HEK293 (cell line): ENCODE measurements at regions not wholly inside any gene's neighbourhood (a gene's known extent, or its start where the extent isn't known, plus 50 kb on each side); places are given as distances from the start of the nearest gene placed in this dataset.

Source experiments
- CTCF ChIA-PET: fragments of 350-600 bp; formaldehyde crosslinking; extraction: SDS; loops from one replicate; lab custom pipeline; 2021; ENCODE audit warnings: antibody characterized with exemption; lab: Yijun Ruan, JAX
- POLR2A ChIA-PET: fragments of 300-600 bp; formaldehyde crosslinking; extraction: SDS; loops from one replicate; lab custom pipeline; 2020; ENCODE audit warnings: antibody characterized with exemption, inconsistent platforms; lab: Yijun Ruan, JAX
- H3K27ac ChIP-seq: fragments of 200-500 bp; sonication (Bioruptor generic); 2 replicates; pipeline ENCODE4 v1.5.1; 2014; ENCODE audit warnings: low read depth, low read length, control low read depth, inconsistent platforms; ENCODE audit errors: extremely low read depth
- H3K36me3 ChIP-seq, 2 experiments: fragments of 200-500 bp in 1 of 2; sonication (Bioruptor generic) in 1 of 2; 1 replicate in 1 of 2; 2 replicates in 1 of 2; pipeline ENCODE4 v1.5.1; 2014 to 2017; ENCODE audit warnings: inconsistent platforms in 2 of 2, low read length in 2 of 2; ENCODE audit not compliant: control insufficient read depth in 2 of 2, insufficient read depth in 1 of 2
- H3K4me1 ChIP-seq: fragments of 200-500 bp; sonication (Bioruptor generic); 2 replicates; pipeline ENCODE4 v1.5.1; 2014; ENCODE audit warnings: mild to moderate bottlenecking, low read length, inconsistent platforms; ENCODE audit not compliant: control insufficient read depth, insufficient read depth
- H3K4me3 ChIP-seq: 2 replicates; pipeline ENCODE4 v1.5.1; 2011; ENCODE audit warnings: low read depth, mild to moderate bottlenecking, control low read depth, low read length, moderate library complexity
- H3K9me3 ChIP-seq: fragments of 200-500 bp; sonication (Bioruptor generic); 2 replicates; pipeline ENCODE4 v1.5.1; 2014; ENCODE audit warnings: low read depth, low read length, inconsistent platforms; ENCODE audit not compliant: control insufficient read depth, insufficient read depth
- KLF1 ChIP-seq: fragments of 450-650 bp; formaldehyde crosslinking; IDR thresholded peaks from 2 replicates; pipeline ENCODE4 v1.5.1; 2016; ENCODE audit warnings: missing biosample characterization, missing genetic modification characterization
- MZF1 ChIP-seq: fragments of 450-650 bp; formaldehyde crosslinking; IDR thresholded peaks from 2 replicates; pipeline ENCODE4 v1.5.1; 2017; ENCODE audit warnings: missing biosample characterization, missing genetic modification characterization, borderline replicate concordance
- SALL2 ChIP-seq: fragments of 450-650 bp; formaldehyde crosslinking; IDR thresholded peaks from 2 replicates; pipeline ENCODE4 v1.5.0; 2017; ENCODE audit warnings: missing biosample characterization, mild to moderate bottlenecking, missing genetic modification characterization, borderline replicate concordance
- YY2 ChIP-seq: fragments of 450-650 bp; formaldehyde crosslinking; IDR thresholded peaks from 2 replicates; pipeline ENCODE4 v1.5.1; 2016; ENCODE audit warnings: missing biosample characterization, missing genetic modification characterization
- ZNF174 ChIP-seq: fragments of 450-650 bp; formaldehyde crosslinking; IDR thresholded peaks from 2 replicates; pipeline ENCODE4 v1.5.0; 2017; ENCODE audit warnings: missing biosample characterization, mild to moderate bottlenecking, missing genetic modification characterization
- ZNF223 ChIP-seq: fragments of 450-650 bp; formaldehyde crosslinking; IDR thresholded peaks from 2 replicates; pipeline ENCODE4 v1.5.1; 2016; ENCODE audit warnings: missing biosample characterization, missing genetic modification characterization
- ZNF239 ChIP-seq: fragments of 450-650 bp; formaldehyde crosslinking; IDR thresholded peaks from 2 replicates; pipeline ENCODE4 v1.5.1; 2016; ENCODE audit warnings: missing biosample characterization, missing genetic modification characterization
- ZNF324 ChIP-seq: fragments of 450-650 bp; formaldehyde crosslinking; IDR thresholded peaks from 2 replicates; pipeline ENCODE4 v1.5.1; 2016; ENCODE audit warnings: missing biosample characterization, missing genetic modification characterization
- ZNF510 ChIP-seq: fragments of 450-650 bp; formaldehyde crosslinking; IDR thresholded peaks from 2 replicates; pipeline ENCODE4 v1.5.1; 2018; ENCODE audit warnings: mild to moderate bottlenecking, missing genetic modification characterization, missing biosample characterization; ENCODE audit not compliant: insufficient replicate concordance
- ZNF548 ChIP-seq: fragments of 450-650 bp; formaldehyde crosslinking; IDR thresholded peaks from 2 replicates; pipeline ENCODE4 v1.5.1; 2016; ENCODE audit warnings: missing biosample characterization, missing genetic modification characterization
- ZNF561 ChIP-seq: fragments of 450-650 bp; IDR thresholded peaks from 2 replicates; pipeline ENCODE4 v1.5.1; 2018; ENCODE audit warnings: missing biosample characterization, missing genetic modification characterization, borderline replicate concordance
- ZNF610 ChIP-seq: fragments of 450-650 bp; formaldehyde crosslinking; IDR thresholded peaks from 2 replicates; pipeline ENCODE4 v1.5.1; 2016; ENCODE audit warnings: missing biosample characterization, missing genetic modification characterization, borderline replicate concordance
- TF ChIP-seq, protein P1 (sequence below): fragments of 450-650 bp; formaldehyde crosslinking; IDR thresholded peaks from 2 replicates; pipeline ENCODE4 v1.5.1; 2016; ENCODE audit warnings: missing biosample characterization, missing genetic modification characterization
- TF ChIP-seq, protein P2 (sequence below): fragments of 450-650 bp; IDR thresholded peaks from 2 replicates; pipeline ENCODE4 v1.5.1; 2018; ENCODE audit warnings: missing biosample characterization, mild to moderate bottlenecking, missing genetic modification characterization
- TF ChIP-seq, protein P3 (sequence below): fragments of 450-650 bp; formaldehyde crosslinking; IDR thresholded peaks from 2 replicates; pipeline ENCODE4 v1.5.1; 2016; ENCODE audit warnings: missing biosample characterization, missing genetic modification characterization
- TF ChIP-seq, protein P4 (sequence below): fragments of 450-650 bp; formaldehyde crosslinking; IDR thresholded peaks from 2 replicates; pipeline ENCODE4 v1.5.1; 2017; ENCODE audit warnings: missing biosample characterization, missing genetic modification characterization

DNA sequence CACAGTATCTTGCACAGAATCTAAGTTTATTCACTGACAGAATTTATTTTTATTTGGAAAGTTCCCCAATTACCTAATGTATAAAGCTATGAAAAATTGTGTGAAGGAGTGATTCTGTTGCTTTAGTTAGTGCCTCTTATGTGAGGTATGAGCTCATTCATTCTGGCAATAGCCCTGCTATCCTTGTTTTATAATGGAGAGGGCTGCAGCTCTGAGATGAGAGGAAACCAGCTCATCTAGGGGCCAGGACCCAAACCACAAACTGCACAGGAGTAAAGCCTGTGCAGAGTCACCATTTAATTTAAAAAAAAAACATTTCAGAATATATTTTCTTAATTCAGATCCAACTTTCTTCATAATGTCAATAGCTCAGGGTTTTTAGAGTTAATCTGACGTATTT lies 383.0 kb downstream of the TMEM182 start:
- H3K36me3 ChIP-seq, result no peaks in the 10 kb centered on the region
- H3K4me1 ChIP-seq, result no peaks in the 10 kb centered on the region
- TF ChIP-seq ZNF510 (tag by site-specific recombination) (no peak), ZNF561 (no peak), ZNF174 (tag by site-specific recombination) (no peak), MZF1 (no peak), SALL2 (no peak), ZNF610 (no peak), YY2 (no peak), KLF1 (tag by site-specific recombination) (no peak), ZNF239 (tag by site-specific recombination) (no peak)
- TF ChIP-seq, protein P1, sequence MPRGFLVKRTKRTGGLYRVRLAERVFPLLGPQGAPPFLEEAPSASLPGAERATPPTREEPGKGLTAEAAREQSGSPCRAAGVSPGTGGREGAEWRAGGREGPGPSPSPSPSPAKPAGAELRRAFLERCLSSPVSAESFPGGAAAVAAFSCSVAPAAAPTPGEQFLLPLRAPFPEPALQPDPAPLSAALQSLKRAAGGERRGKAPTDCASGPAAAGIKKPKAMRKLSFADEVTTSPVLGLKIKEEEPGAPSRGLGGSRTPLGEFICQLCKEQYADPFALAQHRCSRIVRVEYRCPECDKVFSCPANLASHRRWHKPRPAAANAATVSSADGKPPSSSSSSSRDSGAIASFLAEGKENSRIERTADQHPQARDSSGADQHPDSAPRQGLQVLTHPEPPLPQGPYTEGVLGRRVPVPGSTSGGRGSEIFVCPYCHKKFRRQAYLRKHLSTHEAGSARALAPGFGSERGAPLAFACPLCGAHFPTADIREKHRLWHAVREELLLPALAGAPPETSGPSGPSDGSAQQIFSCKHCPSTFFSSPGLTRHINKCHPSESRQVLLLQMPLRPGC (tag by site-specific recombination), result no peak
- TF ChIP-seq, protein P2, sequence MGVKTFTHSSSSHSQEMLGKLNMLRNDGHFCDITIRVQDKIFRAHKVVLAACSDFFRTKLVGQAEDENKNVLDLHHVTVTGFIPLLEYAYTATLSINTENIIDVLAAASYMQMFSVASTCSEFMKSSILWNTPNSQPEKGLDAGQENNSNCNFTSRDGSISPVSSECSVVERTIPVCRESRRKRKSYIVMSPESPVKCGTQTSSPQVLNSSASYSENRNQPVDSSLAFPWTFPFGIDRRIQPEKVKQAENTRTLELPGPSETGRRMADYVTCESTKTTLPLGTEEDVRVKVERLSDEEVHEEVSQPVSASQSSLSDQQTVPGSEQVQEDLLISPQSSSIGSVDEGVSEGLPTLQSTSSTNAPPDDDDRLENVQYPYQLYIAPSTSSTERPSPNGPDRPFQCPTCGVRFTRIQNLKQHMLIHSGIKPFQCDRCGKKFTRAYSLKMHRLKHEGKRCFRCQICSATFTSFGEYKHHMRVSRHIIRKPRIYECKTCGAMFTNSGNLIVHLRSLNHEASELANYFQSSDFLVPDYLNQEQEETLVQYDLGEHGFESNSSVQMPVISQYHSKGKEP (tag by site-specific recombination), result no peak
- TF ChIP-seq, protein P3, sequence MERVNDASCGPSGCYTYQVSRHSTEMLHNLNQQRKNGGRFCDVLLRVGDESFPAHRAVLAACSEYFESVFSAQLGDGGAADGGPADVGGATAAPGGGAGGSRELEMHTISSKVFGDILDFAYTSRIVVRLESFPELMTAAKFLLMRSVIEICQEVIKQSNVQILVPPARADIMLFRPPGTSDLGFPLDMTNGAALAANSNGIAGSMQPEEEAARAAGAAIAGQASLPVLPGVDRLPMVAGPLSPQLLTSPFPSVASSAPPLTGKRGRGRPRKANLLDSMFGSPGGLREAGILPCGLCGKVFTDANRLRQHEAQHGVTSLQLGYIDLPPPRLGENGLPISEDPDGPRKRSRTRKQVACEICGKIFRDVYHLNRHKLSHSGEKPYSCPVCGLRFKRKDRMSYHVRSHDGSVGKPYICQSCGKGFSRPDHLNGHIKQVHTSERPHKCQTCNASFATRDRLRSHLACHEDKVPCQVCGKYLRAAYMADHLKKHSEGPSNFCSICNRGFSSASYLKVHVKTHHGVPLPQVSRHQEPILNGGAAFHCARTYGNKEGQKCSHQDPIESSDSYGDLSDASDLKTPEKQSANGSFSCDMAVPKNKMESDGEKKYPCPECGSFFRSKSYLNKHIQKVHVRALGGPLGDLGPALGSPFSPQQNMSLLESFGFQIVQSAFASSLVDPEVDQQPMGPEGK, result no peak
- TF ChIP-seq, protein P4, sequence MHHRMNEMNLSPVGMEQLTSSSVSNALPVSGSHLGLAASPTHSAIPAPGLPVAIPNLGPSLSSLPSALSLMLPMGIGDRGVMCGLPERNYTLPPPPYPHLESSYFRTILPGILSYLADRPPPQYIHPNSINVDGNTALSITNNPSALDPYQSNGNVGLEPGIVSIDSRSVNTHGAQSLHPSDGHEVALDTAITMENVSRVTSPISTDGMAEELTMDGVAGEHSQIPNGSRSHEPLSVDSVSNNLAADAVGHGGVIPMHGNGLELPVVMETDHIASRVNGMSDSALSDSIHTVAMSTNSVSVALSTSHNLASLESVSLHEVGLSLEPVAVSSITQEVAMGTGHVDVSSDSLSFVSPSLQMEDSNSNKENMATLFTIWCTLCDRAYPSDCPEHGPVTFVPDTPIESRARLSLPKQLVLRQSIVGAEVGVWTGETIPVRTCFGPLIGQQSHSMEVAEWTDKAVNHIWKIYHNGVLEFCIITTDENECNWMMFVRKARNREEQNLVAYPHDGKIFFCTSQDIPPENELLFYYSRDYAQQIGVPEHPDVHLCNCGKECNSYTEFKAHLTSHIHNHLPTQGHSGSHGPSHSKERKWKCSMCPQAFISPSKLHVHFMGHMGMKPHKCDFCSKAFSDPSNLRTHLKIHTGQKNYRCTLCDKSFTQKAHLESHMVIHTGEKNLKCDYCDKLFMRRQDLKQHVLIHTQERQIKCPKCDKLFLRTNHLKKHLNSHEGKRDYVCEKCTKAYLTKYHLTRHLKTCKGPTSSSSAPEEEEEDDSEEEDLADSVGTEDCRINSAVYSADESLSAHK, result no peak
- H3K27ac ChIP-seq, result no peak overlapping the region
- ChIA-PET CTCF (no interaction called here), POLR2A (no interaction called here)
- H3K9me3 ChIP-seq, result no peaks in the 10 kb centered on the region
- H3K4me3 ChIP-seq, result no peak overlapping the region

DNA sequence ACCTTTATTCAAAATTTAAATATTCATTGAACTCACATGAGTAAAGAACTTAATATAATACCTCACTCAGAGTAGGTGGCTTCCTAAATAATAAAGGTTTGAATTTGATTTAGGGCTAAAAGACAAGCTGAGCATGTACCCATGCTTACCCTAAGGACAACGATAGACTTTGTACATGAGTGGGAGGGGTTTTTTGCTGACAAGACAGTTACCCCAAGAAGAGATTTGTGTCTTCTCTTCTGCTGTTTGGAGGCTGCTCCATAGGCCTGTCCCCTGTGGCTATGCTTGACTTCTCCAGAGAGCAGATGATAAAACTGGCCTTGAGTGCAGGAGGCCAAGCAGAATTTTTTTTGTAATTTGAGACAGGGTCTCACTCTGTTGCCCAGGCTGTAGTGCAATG lies 383.9 kb downstream of the TMEM182 start:
- no peaks in the 10 kb centered on the region for H3K4me1 ChIP-seq
- H3K36me3 ChIP-seq, result no peaks in the 10 kb centered on the region
- no peak overlapping the region for H3K27ac ChIP-seq
- CTCF ChIA-PET, result no interaction called here
- no peaks in the 10 kb centered on the region for H3K9me3 ChIP-seq
- TF ChIP-seq ZNF548 (tag by site-specific recombination), result no peak
- TF ChIP-seq ZNF324 (tag by site-specific recombination), result no peak
- no peak for TF ChIP-seq ZNF223 (tag by site-specific recombination)
- TF ChIP-seq, all 188 proteins: peak for 0
- H3K4me3 ChIP-seq, result no peak overlapping the region
- POLR2A ChIA-PET, result no interaction called here
